GM18508 (cell line): ENCODE measurements at regions not wholly inside any gene's neighbourhood (a gene's known extent, or its start where the extent isn't known, plus 50 kb on each side); places are given as distances from the start of the nearest gene placed in this dataset.
"Not testable (repeated sequence)": the region's sequence is repeated elsewhere in the genome, so short reads cannot be mapped to it uniquely, and the experiment has no call there.

Experiments used
- ATAC-seq: cut with Tn5 transposase; IDR thresholded peaks from one replicate; pipeline ENCODE4 v1.9.1; 2021; ENCODE audit warnings: moderate number of reproducible peaks; ENCODE audit not compliant: insufficient read depth, unreplicated experiment

DNA sequence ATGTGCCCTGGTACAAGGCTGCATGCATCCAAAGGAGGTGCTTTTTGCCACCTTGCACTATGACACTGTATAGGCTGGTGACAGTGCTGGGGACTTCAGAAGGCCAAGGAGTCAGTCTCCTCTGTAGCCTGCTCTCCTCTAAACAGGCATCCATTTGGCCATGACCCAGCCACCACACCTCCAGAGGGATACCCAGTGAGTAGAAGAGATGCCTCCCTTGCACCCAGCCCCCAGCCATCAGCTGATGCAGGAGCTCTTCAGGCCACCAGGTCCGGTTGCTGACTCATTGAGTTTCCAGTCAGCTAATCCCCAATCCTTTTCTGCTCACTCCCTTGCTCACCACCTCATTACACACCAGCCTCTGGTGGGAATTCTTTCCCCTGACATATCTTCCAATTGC lies 99.8 kb downstream of the PJA1 start:
- ATAC-seq, result no peak

DNA sequence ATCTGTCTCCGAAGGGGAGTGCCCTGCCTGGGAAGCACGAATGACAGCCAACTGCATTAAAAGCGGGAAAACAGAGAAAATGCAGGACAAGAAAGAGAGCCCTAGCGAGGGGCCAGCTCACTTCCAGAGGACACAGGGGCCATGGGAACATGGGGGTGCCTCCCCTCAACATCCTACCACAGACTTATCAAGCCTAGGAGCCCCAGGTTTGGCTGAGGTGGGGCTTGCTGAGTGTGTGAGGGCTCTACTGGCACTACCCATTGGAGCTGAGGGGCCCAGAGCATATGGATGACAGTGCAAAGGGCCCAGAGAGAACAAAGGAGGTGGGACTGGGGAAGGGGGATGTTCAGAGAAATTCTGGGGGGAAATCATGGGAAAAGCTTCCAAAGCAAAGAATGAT lies 101.8 kb downstream of the PJA1 start:
- ATAC-seq, result no peak

GRCh38 chrX:69062493-69062892 lies 102.8 kb downstream of the PJA1 start:
- no peak for ATAC-seq

DNA sequence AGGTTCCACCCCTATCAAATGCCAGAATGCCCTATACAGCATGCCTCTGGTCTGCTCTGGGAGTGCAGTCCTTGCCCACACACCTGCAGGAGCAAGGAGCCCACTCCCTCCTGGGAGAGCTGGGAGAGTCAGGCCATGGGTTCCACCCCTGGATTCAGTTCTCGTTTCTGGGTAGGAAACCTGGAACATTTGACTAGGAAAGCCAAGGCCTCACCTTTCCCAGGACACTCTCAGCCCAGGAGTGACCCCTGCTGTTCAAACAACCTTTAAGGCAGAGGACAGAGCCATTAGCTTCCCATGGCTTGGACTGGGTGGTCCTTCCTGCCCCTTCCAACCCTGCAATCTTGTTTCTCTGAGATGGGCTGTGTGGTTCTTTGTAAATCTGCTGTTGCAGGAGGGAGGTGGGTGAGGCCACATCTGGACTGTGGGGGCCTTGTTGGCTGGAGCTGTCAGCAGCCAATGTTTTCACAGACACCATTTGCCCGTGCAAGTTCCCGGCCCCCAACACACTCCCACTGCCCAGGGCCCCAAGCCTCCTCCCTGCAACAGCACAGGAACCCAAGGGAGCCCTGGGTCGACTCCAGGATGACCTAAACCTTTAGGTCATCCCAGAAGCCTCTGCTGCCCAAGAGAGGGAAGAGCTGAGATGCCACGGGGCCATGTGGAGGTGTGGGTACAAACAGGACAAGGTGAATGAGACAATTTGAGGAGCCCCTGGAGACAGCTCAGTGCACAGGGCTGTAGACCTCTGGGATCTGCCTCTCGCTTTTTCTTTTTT lies 104.4 kb downstream of the PJA1 start:
- ATAC-seq, result no peak

DNA sequence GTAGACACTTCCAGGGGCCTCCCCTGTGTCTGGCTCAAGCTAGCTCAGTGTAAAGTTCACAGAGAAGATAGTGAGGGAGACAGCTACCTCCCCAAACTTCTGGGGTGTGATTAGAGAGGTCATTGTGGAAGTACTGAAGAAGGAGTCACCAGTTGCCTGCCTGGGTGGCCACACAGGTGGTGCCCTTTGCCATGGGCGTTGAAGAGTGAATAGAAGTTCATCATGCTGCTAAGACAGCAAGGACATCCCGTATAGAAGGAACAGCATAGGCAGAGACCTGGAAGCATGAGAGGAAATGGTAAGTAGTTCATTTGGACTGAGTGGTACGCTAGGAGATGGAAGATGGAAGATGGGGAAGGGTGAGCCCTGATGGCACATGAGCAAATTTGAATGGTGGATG lies 110.1 kb downstream of the PJA1 start:
- ATAC-seq, result no peak

DNA sequence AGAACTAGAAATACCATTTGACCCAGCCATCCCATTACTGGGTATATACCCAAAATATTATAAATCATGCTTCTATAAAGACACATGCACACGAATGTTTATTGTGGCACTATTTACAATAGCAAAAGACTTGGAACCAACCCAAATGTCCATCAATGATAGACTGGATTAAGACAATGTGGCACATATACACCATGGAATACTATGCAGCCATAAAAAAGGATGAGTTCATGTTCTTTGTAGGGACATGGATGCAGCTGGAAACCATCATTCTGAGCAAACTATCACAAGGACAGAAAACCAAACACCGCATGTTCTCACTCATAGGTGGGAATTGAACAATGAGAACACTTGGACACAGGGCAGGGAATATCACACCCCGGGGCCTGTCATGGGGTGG lies 110.8 kb downstream of the PJA1 start:
- not testable (repeated sequence) for ATAC-seq

DNA sequence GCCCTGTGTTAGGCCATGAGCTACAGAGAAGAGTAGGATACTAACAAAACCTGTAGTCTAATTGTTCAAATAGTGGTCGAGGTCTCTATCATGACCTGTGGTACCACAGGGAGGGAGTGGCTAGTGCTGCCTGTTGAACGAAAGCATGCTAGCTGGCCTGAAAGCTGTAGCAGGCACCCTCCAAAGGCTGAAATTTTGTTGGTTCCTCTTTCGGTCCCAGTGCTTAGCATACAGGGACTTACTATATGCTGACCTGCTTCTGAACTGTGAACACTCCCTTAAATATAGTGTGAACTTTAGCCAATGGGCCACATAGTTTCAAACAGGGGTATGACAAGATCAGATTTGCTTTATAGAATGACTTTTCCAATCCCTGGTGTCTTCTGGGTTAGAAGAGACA lies 113.4 kb downstream of the PJA1 start:
- no peak for ATAC-seq

DNA sequence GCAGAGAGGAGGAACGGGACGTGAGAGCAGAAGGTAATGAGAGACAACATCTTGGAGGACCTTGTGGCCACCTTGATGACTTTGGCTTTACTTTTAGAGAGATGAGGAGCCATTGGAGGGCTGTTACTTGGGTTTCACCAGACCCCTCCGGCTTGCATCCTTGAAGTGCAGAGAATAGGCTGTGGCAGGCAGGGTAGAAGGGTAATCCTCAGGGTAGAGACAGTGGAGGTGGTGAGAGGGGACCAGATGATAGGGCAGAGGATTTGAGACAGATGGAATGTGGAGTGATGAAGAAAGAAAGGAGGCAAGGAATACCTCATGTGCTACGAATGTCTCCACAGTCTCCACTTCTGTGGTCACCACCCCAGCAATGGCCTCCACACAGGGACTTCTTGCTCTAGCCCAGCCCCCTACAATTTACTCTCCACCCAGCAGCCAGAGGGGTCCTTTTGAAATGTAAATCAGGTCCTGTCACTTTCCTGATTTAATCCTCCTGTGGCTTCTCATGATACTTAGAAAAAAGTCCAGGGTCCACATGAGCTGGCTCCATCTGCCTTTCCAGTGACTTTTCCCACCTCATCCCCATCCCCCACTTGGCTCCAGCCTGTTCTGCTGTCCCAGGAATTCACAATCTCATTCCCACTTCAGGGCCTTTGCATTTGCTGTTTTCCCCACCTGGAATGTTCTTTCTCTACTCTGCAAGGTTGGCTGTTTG lies 115.0 kb downstream of the PJA1 start:
- ATAC-seq, result no peak

DNA sequence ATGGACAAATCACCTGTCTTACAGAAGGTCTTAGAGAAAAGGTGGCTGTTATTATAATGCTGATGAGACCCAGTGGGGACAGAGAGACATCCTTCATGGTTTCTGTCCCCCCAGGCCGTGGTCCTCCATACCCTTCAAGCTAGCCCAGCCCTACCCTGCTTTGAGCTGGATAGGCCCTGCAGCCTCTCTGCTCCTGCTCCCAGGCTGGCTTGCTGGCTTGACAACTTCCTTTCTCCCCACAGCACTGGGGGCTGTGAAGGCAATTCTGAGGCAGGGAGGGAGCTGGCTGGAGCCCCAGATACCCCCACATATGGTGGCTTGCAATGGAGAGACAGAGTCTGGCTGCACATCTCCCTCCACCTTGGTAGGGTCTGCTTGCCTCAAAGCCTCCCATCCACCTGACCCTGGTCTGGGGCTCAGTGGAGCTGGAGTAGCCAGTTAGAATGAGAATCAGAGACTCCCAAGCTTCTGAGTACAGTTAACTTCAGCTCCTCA lies 118.2 kb downstream of the PJA1 start:
- ATAC-seq, result no peak

- ATAC-seq, result no peak
Observed at GRCh38 chrX:69045616-69046345, 119.5 kb downstream of the PJA1 start.

GRCh38 chrX:69038816-69039215 lies 126.4 kb downstream of the PJA1 start:
- no peak for ATAC-seq

DNA sequence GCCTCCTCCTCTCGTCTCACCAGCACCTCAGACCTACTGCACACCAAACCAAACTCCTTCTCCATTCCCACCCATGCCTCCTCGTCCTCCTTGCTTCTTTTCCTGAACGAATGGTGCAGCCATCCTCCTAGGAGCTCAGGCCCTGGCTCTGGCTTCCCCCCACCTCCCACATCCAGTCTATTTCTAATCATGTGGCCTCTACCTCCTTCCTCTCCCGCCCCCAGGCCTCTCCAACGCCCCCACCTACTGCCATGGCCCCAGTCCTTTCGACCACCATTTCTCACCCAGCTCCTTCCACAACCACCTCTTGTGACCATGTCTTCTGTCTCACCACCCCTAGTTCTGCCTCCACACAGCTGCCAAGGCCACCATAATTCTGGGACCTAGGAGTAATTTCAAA lies 127.1 kb downstream of the PJA1 start:
- ATAC-seq, result no peak

DNA sequence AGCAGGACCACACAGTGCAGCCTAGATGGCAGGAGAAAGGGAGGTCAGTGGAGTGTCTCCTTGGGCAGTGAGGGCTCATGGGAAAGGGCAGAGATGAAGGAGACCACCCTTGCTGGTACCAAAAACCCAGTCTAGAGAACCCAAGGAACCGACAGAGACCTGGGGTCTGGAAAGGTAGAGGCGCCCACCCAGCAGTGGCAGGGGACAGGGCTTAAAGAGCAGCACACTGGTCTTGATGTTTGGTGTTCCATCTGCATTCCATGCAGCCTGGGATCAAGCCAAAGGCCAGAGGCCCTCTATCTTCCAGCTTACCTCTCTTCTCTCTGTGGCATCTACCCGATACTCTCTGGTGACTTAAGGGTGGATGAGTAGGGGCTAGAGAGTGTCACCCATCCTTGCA lies 127.5 kb downstream of the PJA1 start:
- no peak for ATAC-seq

GRCh38 chrX:69036674-69037573 lies 128.3 kb downstream of the PJA1 start:
- ATAC-seq, result no peak

GRCh38 chrX:69034451-69034850 lies 130.8 kb downstream of the PJA1 start:
- no peak for ATAC-seq

DNA sequence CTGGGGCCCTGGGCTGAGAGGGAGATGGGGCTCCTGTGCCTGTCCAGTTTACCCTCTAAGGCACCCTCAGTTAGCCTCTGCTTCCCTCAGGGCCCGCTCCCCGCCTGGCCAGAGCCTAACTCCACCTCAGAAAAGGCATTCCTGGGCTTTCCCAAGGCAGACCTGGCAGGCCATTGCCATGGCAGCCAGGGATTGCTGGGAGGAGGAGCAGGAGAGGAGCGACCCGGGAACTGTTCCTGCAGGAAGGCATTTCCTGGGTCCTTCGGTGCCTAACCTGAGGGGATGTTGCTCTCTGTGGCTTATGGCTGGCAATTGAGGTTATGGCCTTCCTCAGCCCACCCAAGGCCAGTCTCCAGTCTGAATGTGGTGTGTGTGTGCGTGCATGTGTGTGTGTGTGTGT lies 131.3 kb downstream of the PJA1 start:
- ATAC-seq, result no peak

DNA sequence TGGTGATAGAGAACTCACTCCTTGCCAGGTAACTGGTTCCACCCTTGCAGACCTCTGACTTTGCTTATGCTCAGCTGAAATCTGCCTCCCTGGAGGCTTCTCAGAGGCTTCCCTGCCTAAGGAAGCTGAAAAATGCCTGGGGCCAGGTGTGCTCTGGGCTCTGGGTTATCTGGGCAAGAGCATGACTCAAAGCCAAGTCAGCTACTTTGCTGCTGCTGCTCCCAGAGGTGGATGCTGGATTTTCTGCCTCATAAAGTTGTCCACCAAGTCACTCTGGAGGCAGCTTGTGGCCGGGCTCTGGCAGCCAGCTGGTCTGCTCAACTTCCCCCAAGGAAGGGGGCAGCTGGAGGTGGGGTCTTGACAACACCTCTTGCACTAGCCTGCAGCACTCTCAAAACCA lies 132.7 kb downstream of the PJA1 start:
- ATAC-seq, result no peak

GRCh38 chrX:69031971-69032391 lies 133.3 kb downstream of the PJA1 start:
- ATAC-seq, result no peak

- no peak for ATAC-seq
Observed at GRCh38 chrX:69031181-69031580, 134.1 kb downstream of the PJA1 start.

DNA sequence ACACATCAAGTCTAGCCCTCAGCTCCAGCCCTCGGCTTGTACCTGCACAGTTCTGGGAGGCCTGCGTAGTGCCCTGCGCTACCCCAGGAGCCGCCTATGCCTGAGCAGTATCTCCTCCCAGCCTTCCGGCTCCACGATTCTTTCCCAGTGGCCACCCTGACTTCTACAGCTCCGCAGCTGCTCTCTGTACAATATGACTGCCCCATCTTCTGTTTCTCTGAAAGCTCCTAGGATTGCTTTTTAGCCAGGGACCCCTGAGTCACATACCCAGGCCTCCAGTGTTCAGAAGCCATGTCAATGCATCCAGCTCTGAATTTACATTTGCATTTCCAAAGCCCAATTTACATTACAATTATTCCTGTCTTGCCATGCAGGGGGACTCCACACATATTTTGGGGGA lies 135.5 kb downstream of the PJA1 start:
- no peak for ATAC-seq
